ENCODE measurements at regions not wholly inside any gene's neighbourhood (a gene's known extent, or its start where the extent isn't known, plus 50 kb on each side); places are given as distances from the start of the nearest gene placed in this dataset.

- no peak for DNase-seq (ENCODE audit: extremely low spot score)
- ChIA-PET CTCF (no interaction called here), POLR2A (no interaction called here)
- TF ChIP-seq, protein P1, sequence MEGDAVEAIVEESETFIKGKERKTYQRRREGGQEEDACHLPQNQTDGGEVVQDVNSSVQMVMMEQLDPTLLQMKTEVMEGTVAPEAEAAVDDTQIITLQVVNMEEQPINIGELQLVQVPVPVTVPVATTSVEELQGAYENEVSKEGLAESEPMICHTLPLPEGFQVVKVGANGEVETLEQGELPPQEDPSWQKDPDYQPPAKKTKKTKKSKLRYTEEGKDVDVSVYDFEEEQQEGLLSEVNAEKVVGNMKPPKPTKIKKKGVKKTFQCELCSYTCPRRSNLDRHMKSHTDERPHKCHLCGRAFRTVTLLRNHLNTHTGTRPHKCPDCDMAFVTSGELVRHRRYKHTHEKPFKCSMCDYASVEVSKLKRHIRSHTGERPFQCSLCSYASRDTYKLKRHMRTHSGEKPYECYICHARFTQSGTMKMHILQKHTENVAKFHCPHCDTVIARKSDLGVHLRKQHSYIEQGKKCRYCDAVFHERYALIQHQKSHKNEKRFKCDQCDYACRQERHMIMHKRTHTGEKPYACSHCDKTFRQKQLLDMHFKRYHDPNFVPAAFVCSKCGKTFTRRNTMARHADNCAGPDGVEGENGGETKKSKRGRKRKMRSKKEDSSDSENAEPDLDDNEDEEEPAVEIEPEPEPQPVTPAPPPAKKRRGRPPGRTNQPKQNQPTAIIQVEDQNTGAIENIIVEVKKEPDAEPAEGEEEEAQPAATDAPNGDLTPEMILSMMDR (IDR thresholded peaks at IDR 0.05; ENCODE audit: control extremely low read depth, extremely low read depth, low read depth, missing control alignments) = no peak
Observed at GRCh38 chr7:10655031-10655430, 318.6 kb upstream of the PHF14 start.

DNA sequence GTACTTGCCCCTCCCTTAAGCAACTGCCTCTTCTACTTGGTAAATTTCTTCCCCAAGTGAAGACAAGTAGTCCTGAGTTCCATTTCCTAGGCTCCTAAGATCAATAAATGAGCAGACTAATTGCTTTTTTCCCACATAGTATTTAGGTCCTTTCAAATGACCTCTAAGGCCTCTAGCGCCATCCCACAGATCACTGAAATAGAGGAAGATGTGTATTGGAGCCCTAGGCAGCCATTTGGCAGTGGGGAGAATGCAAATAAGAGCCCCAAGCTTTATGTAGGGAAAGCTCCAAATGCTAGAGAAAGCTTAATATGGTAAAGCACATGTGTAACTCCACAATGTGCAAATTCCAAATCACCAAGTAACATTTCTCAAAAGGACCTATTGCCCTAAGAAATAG lies 316.5 kb upstream of the PHF14 start:
- ChIA-PET POLR2A (no interaction called here), CTCF (interaction anchor here (0.9 kb wide), 1 partner anchor 19 kb away, joined by 3 read pairs; no protein-coding TSS in a partner anchor)
- DNase-seq (ENCODE audit: extremely low spot score) = no peak
- TF ChIP-seq, protein P1 (IDR thresholded peaks at IDR 0.05; ENCODE audit: control extremely low read depth, extremely low read depth, low read depth, missing control alignments) = no peak

DNA sequence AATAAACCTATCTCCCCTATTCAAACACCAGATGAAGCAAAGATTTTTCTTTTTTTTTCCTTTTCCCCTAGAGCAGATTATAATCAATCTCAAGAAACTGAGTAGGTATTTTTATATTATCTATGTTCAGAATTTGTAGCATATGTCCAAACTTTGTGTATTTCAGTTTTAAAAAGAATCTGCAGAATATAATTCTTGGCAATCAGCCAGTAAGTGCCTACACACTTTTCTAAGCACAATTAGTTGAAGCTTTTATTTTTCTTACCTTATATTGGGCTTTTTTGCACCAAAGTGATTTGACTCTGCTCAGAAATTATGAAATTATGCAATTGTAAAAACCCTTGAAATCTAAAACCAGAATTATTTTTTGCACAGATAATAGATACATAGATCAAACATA lies 315.8 kb upstream of the PHF14 start:
- TF ChIP-seq, protein P1 (IDR thresholded peaks at IDR 0.05; ENCODE audit: control extremely low read depth, extremely low read depth, low read depth, missing control alignments) = no peak

GRCh38 chr7:10662491-10662890 lies 311.2 kb upstream of the PHF14 start:
- ChIA-PET POLR2A (no interaction called here), CTCF (interaction anchor here (1.0 to 1.4 kb wide), 2 partner anchors 11 to 13 kb away, joined by 3 to 5 read pairs; no protein-coding TSS in a partner anchor)
- DNase-seq (ENCODE audit: extremely low spot score) = no peak
- TF ChIP-seq, protein P1 (IDR thresholded peaks at IDR 0.05; ENCODE audit: control extremely low read depth, extremely low read depth, low read depth, missing control alignments) = no peak

More for the DNA sequence above, 315.8 kb upstream of the PHF14 start:
- DNase-seq (ENCODE audit: extremely low spot score) = no peak
- ChIA-PET POLR2A (no interaction called here), CTCF (interaction anchor here (1.1 kb wide), 1 partner anchor 13 kb away, joined by 3 read pairs; no protein-coding TSS in a partner anchor)

GRCh38 chr7:10662982-10663884 lies 310.4 kb upstream of the PHF14 start:
- TF ChIP-seq, protein P1 (IDR thresholded peaks at IDR 0.05; ENCODE audit: control extremely low read depth, extremely low read depth, low read depth, missing control alignments) = no peak
- ChIA-PET CTCF (interaction anchor here (1.0 to 1.4 kb wide), 3 partner anchors 12 to 33 kb away, joined by 3 to 5 read pairs (median 3); no protein-coding TSS in a partner anchor), POLR2A (no interaction called here)
- DNase-seq (ENCODE audit: extremely low spot score) = no peak

DNA sequence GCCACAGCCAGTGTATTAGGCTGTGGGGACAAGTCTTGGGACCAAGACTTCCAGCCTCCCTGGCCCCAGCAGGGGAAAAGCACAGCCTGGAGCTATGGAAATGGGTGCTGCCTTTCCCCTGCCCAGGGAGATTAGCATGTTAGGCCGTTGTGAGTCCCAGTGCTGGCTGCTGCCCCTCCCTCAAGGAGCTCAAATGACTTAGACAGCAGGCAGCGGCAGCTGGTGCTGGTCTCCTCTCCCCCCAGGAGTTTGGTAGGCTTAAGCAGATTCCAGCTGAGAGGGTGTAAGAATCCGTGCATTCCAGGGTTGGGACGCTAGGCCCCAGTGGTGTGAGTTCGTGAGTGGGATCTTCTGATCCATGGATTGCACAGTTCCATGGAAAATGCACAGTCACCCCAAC lies 301.5 kb upstream of the PHF14 start:
- ChIA-PET POLR2A (no interaction called here), CTCF (no interaction called here)
- no peak for DNase-seq (ENCODE audit: extremely low spot score)
- TF ChIP-seq, protein P1 (IDR thresholded peaks at IDR 0.05; ENCODE audit: control extremely low read depth, extremely low read depth, low read depth, missing control alignments) = no peak
